Thymus (tissue), 11 donors: ENCODE measurements at regions not wholly inside any gene's neighbourhood (a gene's known extent, or its start where the extent isn't known, plus 50 kb on each side); places are given as distances from the start of the nearest gene placed in this dataset.

Source experiments
- DNase-seq, 9 donors: peaks; one replicate each; pipeline ENCODE4 v3.0.0-alpha.2; 2013; ENCODE audit warnings: low spot score in 9 of 9, low read depth in 6 of 9, missing footprints in 1 of 9
- H3K27ac ChIP-seq, 2 donors: one replicate each; pipeline ENCODE4 v1.5.1; 2013; ENCODE audit warnings: control low read depth in 1 of 2, low read depth in 1 of 2, low read length in 1 of 2, mild to moderate bottlenecking in 1 of 2, moderate library complexity in 1 of 2
- H3K27me3 ChIP-seq, 2 donors: one replicate each; pipeline ENCODE4 v1.5.1; 2013; ENCODE audit warnings: low read length in 1 of 2; ENCODE audit not compliant: control insufficient read depth in 2 of 2, insufficient read depth in 1 of 2
- H3K36me3 ChIP-seq, 2 donors: one replicate each; pipeline ENCODE4 v1.5.1; 2013; ENCODE audit warnings: low read length in 1 of 2, mild to moderate bottlenecking in 1 of 2, moderate library complexity in 1 of 2; ENCODE audit not compliant: control insufficient read depth in 2 of 2, insufficient read depth in 2 of 2
- H3K4me1 ChIP-seq, 2 donors: one replicate each; pipeline ENCODE4 v1.5.1; 2013; ENCODE audit warnings: low read length in 2 of 2; ENCODE audit not compliant: control insufficient read depth in 2 of 2, insufficient read depth in 2 of 2
- H3K4me3 ChIP-seq, 2 donors: one replicate each; pipeline ENCODE4 v1.5.1; 2013; ENCODE audit warnings: low read length in 2 of 2, control low read depth in 1 of 2, mild to moderate bottlenecking in 1 of 2
- H3K9me3 ChIP-seq, 2 donors: one replicate each; pipeline ENCODE4 v1.5.1; 2013; ENCODE audit warnings: low read length in 1 of 2, mild to moderate bottlenecking in 1 of 2; ENCODE audit not compliant: control insufficient read depth in 2 of 2, insufficient read depth in 1 of 2
- WGBS: extraction: QIAGEN DNeasy Blood & Tissue Kit; methylation state at CpG from one replicate; pipeline ENCODE4 v1.1.7; 2013; 5-methylcytosine and 5-hydroxymethylcytosine counted together
- donor health status: healthy.

DNA sequence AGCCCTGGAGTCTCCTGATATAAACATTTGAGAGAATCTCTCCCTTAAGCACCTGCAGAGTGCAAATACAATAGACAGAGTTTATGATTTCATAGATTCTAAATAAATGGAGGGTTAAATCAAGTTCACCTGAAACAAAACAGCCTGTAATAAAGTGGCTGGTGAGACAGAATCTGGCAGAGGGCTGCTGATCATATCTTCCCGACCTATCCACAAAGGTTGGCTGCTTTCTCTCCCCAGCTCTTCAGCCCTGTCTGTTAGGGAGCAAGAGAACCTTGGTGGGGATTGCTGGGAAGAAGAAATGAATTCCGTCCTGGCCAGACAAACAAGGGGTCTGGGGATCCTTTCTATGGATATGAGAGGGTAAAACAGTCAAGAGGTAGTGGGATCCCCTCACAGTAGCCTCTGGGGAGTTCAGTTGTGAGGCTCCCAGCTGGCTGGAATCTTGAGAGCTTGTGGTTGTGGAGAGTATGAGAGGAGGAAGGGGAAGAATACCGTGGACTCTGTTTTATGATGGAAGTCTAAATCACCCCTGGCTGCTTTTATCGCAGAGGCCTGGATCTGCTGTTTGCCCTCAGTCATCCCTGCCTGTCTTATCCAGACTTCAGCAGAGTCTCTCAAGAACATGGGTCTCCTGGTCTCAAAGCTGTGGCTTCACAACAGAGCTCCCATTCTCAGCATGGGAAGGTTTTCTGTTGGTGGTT lies 451.3 kb downstream of the NTRK3 start:
- H3K36me3 ChIP-seq: no peaks in the 10 kb centered on the region
- WGBS: 75% methylated on average over 4 of the region's 4 CpGs

DNA sequence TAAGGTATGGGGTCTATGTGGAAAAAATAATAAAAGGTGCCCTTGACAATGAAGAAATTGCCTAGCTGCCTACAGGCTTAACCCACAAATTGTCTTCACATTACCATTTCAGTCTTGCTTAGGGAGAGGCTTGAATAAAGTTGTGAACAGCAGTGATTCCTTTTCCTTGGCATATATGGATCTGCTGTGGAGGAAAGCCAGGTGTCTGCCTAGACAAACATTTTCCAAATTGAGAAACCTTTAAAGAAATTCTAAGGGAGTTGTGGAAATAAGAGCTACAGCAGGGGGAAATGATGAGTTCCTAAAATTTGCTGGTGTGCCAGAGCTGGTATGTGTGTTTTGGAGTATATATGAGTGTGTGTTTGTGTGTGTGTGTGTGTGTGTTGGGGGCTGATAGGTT lies 452.1 kb downstream of the NTRK3 start:
- no peaks in the 10 kb centered on the region for H3K9me3 ChIP-seq
- DNase-seq: no peak
- no peaks in the 10 kb centered on the region for H3K27me3 ChIP-seq
- H3K36me3 ChIP-seq: no peaks in the 10 kb centered on the region
- no peak overlapping the region for H3K27ac ChIP-seq
- H3K4me3 ChIP-seq: no peak overlapping the region
- no peaks in the 10 kb centered on the region for H3K4me1 ChIP-seq

More for the DNA sequence above, 451.3 kb downstream of the NTRK3 start:
- Histone ChIP-seq H3K9me3 (no peaks in the 10 kb centered on the region), H3K27ac (no peak overlapping the region), H3K27me3 (no peaks in the 10 kb centered on the region), H3K4me3 (no peak overlapping the region), H3K4me1 (no peaks in the 10 kb centered on the region)
- DNase-seq: no peak

- Histone ChIP-seq H3K9me3 (no peaks in the 10 kb centered on the region), H3K4me3 (no peak overlapping the region), H3K27me3 (no peaks in the 10 kb centered on the region), H3K4me1 (no peaks in the 10 kb centered on the region), H3K36me3 (no peaks in the 10 kb centered on the region), H3K27ac (no peak overlapping the region)
- 80% methylated on average over 2 of the region's 2 CpGs for WGBS
- no peak for DNase-seq
Measured at GRCh38 chr15:87799838-87800237, 456.7 kb downstream of the NTRK3 start.

DNA sequence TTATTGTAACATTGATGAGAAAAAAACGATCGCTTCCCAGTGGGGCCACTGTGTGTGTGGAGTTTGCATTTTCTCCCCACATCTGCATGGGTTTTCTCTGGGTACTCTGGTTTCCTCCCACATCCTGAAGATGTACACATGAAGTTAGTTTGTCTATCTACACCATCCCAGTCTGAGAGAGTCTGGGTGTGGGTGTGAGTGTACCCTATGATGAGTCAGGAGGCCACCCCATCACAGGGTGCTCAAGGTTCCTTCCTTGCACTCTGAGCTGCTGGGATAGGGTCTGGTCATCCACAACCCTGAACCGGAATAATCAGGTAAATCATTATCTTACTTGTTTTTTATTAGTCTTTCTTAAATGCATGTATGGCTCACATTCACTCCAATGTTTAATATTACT lies 457.1 kb downstream of the NTRK3 start:
- Histone ChIP-seq H3K9me3 (no peaks in the 10 kb centered on the region), H3K4me1 (no peaks in the 10 kb centered on the region), H3K27ac (no peak overlapping the region), H3K4me3 (no peak overlapping the region), H3K36me3 (no peaks in the 10 kb centered on the region), H3K27me3 (no peaks in the 10 kb centered on the region)
- 94% methylated on average over 3 of the region's 3 CpGs for WGBS
- no peak for DNase-seq

DNA sequence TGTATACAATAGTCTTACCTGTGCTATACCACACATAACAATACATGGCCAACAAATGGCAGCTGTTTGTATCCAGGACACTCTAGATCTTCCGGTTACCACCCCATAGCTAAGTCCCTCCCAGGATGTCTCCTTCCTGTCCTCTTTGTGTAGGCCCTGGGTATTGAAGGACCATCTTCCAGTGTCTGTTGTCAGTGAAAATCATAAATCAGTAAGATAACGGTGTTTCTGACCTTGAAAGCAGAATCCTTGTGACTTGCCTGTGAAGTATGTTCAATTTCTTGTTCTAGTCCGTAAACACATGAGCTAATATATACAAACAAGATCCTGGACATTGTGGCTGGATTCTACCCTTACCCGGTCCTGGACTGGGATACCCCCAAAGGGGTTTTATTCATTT lies 462.8 kb downstream of the NTRK3 start:
- H3K4me1 ChIP-seq: no peaks in the 10 kb centered on the region
- 94% methylated on average over 4 of the region's 4 CpGs for WGBS
- DNase-seq: no peak
- no peak overlapping the region for H3K4me3 ChIP-seq
- H3K36me3 ChIP-seq: no peaks in the 10 kb centered on the region
- H3K27ac ChIP-seq: no peak overlapping the region
- H3K9me3 ChIP-seq: no peaks in the 10 kb centered on the region
- no peaks in the 10 kb centered on the region for H3K27me3 ChIP-seq

- no peaks in the 10 kb centered on the region for H3K36me3 ChIP-seq
- WGBS: 83% methylated on average over 6 of the region's 6 CpGs
- no peaks in the 10 kb centered on the region for H3K9me3 ChIP-seq
- H3K4me3 ChIP-seq: no peak overlapping the region
- DNase-seq: no peak
- no peaks in the 10 kb centered on the region for H3K27me3 ChIP-seq
- H3K27ac ChIP-seq: no peak overlapping the region
- no peaks in the 10 kb centered on the region for H3K4me1 ChIP-seq
Measured at GRCh38 chr15:87792250-87793040, 464.1 kb downstream of the NTRK3 start.

DNA sequence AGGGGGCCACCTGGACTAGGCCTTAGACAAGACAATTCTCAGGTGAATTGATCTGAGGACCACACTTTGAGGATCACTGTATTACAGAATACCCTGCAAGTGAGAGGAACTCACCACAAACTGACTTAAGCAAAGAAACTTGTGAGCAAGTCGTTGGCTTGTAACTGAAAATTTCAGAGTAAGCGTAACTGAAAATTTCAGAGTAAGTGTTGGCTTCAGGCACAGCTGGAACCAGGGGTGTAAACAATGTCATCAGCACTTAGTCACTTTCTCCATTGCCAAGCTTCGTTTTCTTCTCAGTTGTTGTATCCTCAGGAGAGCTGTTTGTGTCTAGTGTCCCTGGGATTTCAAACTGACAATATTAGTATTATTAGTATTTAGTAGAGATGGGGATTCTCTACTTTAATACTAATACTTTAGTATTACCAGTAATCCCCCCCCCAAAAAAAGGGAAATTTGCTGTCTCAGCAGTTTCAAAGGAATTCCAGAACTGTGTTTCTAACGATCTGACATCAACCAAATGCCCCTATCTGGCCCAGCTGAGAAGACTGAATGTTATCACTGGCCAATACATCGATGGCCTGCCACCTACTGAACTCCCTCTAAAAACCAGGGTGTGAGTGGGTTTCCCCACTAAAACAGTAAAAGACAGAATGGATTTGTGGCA lies 474.4 kb downstream of the NTRK3 start:
- Histone ChIP-seq H3K27me3 (no peaks in the 10 kb centered on the region), H3K27ac (no peak overlapping the region), H3K4me1 (no peaks in the 10 kb centered on the region), H3K4me3 (no peak overlapping the region), H3K9me3 (no peaks in the 10 kb centered on the region), H3K36me3 (no peaks in the 10 kb centered on the region)
- WGBS: 58% methylated on average over 5 of the region's 5 CpGs
- no peak for DNase-seq

DNA sequence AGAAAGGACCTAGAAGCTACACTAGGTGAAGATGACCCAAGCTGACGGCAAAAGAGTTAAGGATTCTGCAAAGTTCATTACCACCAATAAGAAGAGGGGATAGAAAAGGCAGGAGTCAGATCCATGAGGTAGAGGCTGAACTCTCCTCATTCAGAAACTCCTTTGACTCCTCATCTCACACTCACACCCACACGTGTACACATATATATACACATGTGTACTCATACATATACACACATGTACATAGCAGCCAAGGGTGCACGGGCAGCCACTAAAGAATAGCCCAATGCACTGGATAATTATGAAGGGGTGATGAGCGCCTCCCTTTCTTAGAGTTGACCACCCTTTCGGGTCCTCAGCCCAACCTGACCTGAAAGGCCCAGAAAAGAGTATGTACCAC lies 476.8 kb downstream of the NTRK3 start:
- Histone ChIP-seq H3K4me1 (no peaks in the 10 kb centered on the region), H3K9me3 (no peaks in the 10 kb centered on the region), H3K27me3 (no peaks in the 10 kb centered on the region), H3K4me3 (no peak overlapping the region), H3K36me3 (no peaks in the 10 kb centered on the region), H3K27ac (no peak overlapping the region)
- WGBS: 95% methylated on average over 5 of the region's 5 CpGs
- DNase-seq: no peak

DNA sequence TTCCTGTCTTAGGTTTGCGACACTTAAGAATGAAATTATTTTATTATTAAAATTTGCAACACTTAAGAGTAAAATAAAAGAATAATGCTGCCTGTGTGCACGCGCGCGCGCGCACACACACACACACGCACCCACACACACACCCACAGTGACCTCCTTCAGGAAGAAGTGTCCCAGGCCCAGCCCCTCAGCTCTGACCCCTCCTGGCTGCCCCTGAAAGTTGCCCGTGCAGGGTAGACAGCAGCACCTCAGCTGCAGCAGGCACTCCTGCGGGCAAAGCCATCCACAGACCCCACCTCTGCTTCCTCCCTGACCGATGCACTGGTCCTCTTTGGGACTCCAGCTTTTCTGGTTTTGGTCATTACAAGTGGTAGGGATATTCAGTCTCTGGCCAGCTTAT lies 478.2 kb downstream of the NTRK3 start:
- WGBS: 91% methylated on average over 11 of the region's 11 CpGs
- Histone ChIP-seq H3K4me3 (no peak overlapping the region), H3K27ac (no peak overlapping the region), H3K27me3 (no peaks in the 10 kb centered on the region), H3K9me3 (no peaks in the 10 kb centered on the region), H3K4me1 (no peaks in the 10 kb centered on the region), H3K36me3 (no peaks in the 10 kb centered on the region)
- no peak for DNase-seq
